BE2C (cell line): ENCODE measurements at regions not wholly inside any gene's neighbourhood (a gene's known extent, or its start where the extent isn't known, plus 50 kb on each side); places are given as distances from the start of the nearest gene placed in this dataset.

ENCODE experiments used
- DNase-seq: peaks from one replicate; pipeline ENCODE4 v3.0.0-alpha.2; 2020
- H3K27me3 ChIP-seq: fragments of 250-450 bp; sonication (Bioruptor Pico); 2 replicates; pipeline ENCODE4 v1.5.1; 2020; ENCODE audit warnings: mild to moderate bottlenecking
- H3K36me3 ChIP-seq: fragments of 250-450 bp; sonication (Bioruptor Pico); 2 replicates; pipeline ENCODE4 v1.5.1; 2020; ENCODE audit warnings: mild to moderate bottlenecking
- H3K4me1 ChIP-seq: fragments of 250-450 bp; sonication (Bioruptor Pico); 2 replicates; pipeline ENCODE4 v1.5.1; 2020
- H3K4me3 ChIP-seq: 2 replicates; pipeline ENCODE4 v1.5.1; 2011; ENCODE audit warnings: low read depth, low read length
- H3K9me3 ChIP-seq: fragments of 250-450 bp; sonication (Bioruptor Pico); 2 replicates; pipeline ENCODE4 v1.5.1; 2020
- CTCF ChIP-seq: IDR thresholded peaks from 2 replicates; pipeline ENCODE4 v1.5.1; 2012; ENCODE audit warnings: mild to moderate bottlenecking, low read depth, low read length

GRCh38 chr9:108162664-108163063, 673.1 kb upstream of the KLF4 start:
- Histone ChIP-seq H3K4me1 (peaks cover 7% of the 10 kb centered on the region), H3K4me3 (no peak overlapping the region), H3K27me3 (no peaks in the 10 kb centered on the region), H3K36me3 (no peaks in the 10 kb centered on the region), H3K9me3 (no peaks in the 10 kb centered on the region)
- TF ChIP-seq CTCF = no peak
- no peak for DNase-seq

- Histone ChIP-seq H3K4me1 (no peaks in the 10 kb centered on the region), H3K36me3 (no peaks in the 10 kb centered on the region), H3K4me3 (no peak overlapping the region), H3K27me3 (no peaks in the 10 kb centered on the region), H3K9me3 (no peaks in the 10 kb centered on the region; the same call in 1 of the 2 replicates)
- TF ChIP-seq CTCF = no peak
- no peak for DNase-seq
Measured at GRCh38 chr9:108161503-108161902, 671.9 kb upstream of the KLF4 start.

GRCh38 chr9:108160706-108161355, 671.3 kb upstream of the KLF4 start:
- no peaks in the 10 kb centered on the region for H3K27me3 ChIP-seq
- no peaks in the 10 kb centered on the region for H3K36me3 ChIP-seq
- no peak for DNase-seq
- H3K4me1 ChIP-seq = no peaks in the 10 kb centered on the region
- H3K9me3 ChIP-seq = no peaks in the 10 kb centered on the region; the same call in 1 of the 2 replicates
- TF ChIP-seq CTCF = no peak
- H3K4me3 ChIP-seq = no peak overlapping the region

GRCh38 chr9:108160039-108160438, 670.5 kb upstream of the KLF4 start:
- Histone ChIP-seq H3K4me3 (no peak overlapping the region), H3K9me3 (no peaks in the 10 kb centered on the region; the same call in 1 of the 2 replicates), H3K4me1 (no peaks in the 10 kb centered on the region), H3K36me3 (no peaks in the 10 kb centered on the region), H3K27me3 (no peaks in the 10 kb centered on the region)
- TF ChIP-seq CTCF = no peak
- DNase-seq = no peak

DNA sequence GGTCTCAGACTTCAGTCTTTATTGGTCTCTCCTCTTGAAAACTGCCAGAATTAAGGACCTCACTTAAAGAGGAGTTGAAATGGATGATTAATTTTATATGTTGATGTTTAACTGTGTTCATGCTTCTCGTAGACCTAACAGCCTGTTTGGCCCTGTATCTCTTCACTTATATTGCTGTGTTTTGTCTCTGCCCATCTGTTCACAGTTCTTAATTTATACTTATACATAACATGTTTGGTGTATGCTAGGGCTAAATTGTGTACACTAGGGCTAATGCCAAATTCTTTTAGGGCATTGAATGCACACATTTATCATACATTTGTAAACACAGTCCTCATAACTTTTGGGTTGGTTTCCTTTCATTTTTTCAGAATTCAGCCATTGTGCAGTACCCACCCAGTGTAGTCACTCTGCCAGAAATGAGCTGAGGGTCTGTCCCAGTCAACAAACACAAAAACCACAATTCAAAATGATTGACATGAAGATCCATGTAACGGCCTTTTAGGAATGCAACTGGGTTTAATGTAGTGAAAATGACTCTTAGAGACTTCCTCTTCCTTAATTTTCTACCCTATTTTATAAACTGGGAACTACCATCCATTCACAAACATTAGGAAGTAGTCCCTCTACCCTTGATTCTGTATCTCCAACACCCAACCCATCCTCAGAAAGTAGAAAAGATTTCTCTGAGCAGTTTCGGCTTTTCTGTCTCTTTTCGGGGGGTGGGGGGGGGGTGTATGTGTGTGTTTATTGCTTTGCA, 668.8 kb upstream of the KLF4 start:
- Histone ChIP-seq H3K27me3 (no peaks in the 10 kb centered on the region), H3K36me3 (no peaks in the 10 kb centered on the region), H3K9me3 (no peaks in the 10 kb centered on the region; the same call in none of the 2 replicates), H3K4me3 (no peak overlapping the region), H3K4me1 (no peaks in the 10 kb centered on the region)
- no peak for TF ChIP-seq CTCF
- DNase-seq = no peak
